MM.1S (cell line): ENCODE measurements at regions not wholly inside any gene's neighbourhood (a gene's known extent, or its start where the extent isn't known, plus 50 kb on each side); places are given as distances from the start of the nearest gene placed in this dataset.

Experiments used
- EZH2 ChIP-seq: fragments of 300-600 bp; sonication (generic); optimal IDR thresholded peaks from 2 replicates; pipeline ENCODE3; 2017; ENCODE audit warnings: low read depth, mild to moderate bottlenecking, antibody characterized with exemption, low read length, mixed read lengths
- TF ChIP-seq, protein P1 (sequence below): fragments of 300-600 bp; sonication (generic); IDR thresholded peaks from 2 replicates; pipeline ENCODE4 v1.5.1; 2016; ENCODE audit warnings: antibody characterized with exemption, low read length, mixed read lengths

DNA sequence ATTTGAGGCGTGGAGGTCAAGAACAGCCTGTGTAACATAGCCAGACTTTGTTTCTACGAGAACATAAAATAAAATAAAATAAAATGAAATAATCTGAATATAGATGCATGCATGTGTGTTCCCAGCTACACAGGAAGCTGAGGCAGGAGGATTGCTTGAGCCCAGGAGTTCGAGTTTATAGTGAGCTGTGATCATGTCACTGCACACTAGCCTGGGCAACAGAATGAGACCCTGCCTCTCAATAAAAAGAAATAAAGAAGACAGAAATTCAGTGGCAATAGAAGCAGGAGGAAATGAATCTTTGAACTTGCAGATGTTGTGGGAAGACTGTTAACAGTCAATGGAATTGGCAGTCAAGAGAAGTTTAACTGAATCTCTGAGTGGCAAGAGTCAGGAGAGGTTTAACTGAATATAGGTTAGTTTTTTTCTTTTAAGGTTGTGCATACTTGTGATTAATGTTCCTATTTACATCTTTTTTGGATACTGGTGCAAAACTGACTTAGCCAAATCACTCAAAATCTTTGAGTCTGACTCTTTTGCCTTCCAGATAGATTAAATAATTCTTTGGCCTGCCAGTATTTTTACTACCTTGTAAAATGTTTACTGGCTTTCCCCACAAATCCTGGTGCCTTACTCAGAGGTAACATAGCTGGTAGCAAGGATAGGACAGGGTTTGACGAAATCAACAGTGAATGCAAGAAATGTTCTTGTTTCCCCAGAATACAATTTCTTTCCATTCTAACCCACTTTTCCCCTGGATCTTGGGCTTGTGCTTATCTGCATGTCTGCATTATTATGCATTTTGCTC is 361.4 kb downstream of the PDCD6IP start:
- TF ChIP-seq, protein P1, sequence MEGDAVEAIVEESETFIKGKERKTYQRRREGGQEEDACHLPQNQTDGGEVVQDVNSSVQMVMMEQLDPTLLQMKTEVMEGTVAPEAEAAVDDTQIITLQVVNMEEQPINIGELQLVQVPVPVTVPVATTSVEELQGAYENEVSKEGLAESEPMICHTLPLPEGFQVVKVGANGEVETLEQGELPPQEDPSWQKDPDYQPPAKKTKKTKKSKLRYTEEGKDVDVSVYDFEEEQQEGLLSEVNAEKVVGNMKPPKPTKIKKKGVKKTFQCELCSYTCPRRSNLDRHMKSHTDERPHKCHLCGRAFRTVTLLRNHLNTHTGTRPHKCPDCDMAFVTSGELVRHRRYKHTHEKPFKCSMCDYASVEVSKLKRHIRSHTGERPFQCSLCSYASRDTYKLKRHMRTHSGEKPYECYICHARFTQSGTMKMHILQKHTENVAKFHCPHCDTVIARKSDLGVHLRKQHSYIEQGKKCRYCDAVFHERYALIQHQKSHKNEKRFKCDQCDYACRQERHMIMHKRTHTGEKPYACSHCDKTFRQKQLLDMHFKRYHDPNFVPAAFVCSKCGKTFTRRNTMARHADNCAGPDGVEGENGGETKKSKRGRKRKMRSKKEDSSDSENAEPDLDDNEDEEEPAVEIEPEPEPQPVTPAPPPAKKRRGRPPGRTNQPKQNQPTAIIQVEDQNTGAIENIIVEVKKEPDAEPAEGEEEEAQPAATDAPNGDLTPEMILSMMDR, result no peak
- no peak for TF ChIP-seq EZH2
